ENCODE measurements at regions not wholly inside any gene's neighbourhood (a gene's known extent, or its start where the extent isn't known, plus 50 kb on each side); places are given as distances from the start of the nearest gene placed in this dataset.

DNA sequence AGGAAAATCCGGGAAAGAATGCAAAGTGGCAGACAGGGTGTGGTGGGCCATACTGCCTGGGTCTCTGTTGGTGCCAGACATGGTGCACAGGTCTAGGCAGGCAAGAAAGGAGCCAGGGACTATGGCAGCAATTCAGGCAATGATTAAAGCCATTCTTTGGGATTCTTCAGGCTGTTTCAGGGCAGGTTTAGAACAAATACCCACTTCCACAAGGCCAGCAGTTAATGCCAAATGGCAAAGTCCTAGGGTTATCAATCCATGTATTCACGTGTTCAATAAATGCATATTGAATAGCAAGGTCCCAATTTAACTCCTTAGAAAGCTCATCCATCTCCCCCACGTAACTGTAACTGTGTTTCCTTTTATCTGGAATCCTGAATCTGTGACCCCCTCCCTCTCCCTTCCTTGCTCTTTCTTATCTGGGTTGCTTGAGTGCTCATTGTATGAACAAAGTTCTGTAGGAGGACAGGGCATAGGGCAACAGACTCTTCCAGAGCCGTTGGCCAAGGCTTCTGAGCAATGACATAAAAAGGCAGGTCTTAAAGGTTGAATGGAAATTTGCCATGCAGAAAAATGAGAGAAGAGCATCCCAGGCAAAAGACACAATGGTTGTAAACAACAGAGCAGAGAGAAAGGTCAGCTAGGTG lies 146.8 kb upstream of the KLHL29 start:
- no peak for DNase-seq

DNA sequence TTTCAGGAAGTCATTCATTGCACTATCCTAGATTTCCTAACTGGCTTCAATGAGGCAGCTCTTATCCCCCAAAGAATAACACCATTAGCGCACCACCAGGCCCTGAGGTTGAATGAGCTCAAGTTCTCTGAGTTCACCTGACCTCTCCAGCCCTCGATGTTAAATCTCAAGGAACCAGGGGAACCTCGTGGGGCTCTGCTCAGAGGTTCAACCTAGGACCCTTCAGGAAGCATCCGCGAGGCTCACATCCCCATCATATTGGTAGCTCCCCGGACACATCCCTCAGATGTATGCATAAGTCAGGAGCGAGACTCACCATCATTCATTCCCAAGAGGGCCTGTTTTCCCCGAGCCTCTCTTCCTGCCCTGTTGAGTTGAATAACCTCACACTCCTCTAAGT lies 145.6 kb upstream of the KLHL29 start:
- no peak for DNase-seq

DNA sequence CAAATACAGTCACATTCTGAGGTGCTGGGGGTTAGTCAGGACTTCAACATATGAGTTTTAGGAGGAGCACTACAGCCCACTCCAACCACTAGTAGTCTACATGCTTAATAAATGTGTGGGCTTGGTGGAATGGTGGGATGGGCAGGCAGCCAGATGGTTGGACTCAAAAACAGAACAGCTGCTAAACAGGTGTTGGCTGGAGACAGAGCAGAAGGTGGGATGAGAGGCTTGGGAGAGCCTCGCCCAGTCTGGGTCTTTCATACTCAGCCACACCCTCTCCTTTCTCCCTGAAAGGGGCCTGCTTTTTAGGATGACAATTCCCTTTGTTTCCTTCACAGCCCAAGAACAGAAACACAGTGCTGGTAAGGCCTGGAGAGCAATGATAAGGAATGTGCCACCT lies 143.9 kb upstream of the KLHL29 start:
- DNase-seq, result no peak

DNA sequence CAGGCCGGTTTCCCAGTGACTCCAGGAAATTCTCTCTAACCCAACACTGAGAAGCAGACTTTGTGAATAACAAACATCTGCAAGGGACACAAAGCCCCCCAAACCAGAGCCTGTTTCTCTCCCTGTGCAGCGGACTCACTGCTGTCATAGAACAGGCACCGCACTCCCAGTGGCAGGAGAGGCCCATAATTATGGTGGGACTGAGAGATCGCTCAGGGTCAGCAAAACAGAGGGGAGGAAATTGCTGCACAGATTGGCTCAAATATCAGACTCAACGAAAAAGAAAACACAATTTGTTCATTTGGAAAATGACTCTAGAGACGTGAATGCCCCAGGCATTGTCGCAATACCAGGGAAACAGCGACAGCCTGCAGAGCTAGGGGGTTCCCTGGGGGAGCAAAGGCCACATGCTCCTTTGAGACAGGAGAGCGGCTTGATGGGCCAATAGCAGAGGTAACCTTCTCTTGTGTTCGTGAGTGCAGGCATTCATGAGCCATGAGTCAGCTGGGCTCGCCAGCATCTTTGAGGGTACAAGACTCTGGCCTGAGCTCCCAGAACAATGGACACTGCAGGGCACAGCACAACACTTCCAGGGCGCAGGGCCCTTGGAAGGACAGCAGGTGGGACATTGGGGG lies 143.3 kb upstream of the KLHL29 start:
- DNase-seq, result no peak

DNA sequence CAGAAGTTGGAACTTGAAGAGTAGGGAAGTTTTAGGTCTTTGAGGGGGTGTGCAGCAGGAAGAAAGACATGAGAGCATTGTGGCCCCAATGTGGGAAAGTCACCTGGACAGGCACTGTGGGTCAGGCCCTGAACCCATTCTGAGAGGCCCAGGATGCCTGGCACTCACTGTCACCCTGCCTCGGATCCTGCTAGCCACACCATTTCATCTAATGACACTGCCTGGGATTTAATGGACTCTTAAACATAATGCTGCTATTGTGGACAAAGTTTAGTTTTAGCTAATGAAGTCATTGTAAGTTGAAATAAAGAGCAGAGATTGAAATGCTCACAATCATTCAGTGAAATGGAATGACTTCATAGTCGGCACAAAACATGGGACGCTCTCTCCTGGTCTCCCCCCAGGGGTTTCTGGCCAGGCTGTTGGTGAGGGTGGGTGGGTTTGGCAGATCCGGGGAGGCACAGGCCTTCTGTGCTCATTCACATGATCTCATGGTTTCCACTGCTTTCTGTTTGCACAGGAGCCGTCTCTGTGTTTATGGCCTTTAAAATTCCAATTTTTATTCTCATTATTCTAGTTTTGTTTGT lies 141.8 kb upstream of the KLHL29 start:
- no peak for DNase-seq

DNA sequence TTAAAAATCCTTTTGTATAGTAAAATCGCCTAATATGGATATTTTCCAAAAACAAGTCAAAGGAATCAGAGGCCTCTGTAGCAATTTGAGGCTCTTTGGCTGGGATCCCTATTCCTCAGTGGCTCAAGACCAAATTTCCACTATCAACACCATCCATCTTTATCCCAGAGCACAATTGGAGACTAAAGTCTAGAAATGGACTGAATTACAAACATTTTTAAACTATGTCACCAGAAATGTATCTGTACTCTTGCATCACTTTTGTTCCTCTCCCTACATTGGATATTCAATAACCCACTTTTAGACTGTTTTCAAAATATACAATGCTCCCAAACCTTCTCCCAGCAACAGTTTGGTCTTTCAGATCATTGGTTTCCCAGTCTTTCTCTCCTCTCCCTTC lies 140.4 kb upstream of the KLHL29 start:
- DNase-seq, result no peak

DNA sequence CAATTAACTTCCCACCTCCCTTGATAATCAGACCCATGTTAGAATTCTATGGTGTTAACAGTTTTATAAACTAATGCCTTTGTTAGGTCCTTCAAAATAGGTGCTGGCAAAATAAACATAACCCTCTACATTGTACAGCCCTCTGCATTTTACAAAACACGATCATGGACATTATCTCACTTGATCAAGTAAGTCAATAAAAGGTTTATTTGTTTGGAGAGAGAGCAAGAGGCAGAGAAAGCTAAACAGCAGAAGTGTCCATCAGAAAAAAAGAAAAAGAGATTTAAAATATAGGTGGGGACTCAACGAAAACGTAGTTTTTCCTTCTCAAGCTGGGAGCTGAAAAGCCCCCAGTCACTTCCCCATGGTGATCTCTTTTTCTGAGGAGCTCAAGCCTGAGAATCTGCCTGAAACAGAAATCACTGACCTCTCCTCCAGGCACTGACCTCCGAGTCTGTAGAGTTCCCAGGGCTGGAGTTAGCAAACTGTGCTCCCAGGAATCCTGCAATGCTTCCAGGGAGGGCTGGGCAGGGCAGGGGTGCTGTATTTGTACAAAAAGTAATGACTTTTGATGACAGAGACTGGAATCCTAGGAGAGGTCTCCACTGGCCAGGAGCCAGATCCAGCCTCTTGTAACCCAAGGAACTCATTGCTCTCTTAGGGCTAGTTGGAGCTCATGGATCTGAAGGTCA lies 137.8 kb upstream of the KLHL29 start:
- DNase-seq, result no peak

DNA sequence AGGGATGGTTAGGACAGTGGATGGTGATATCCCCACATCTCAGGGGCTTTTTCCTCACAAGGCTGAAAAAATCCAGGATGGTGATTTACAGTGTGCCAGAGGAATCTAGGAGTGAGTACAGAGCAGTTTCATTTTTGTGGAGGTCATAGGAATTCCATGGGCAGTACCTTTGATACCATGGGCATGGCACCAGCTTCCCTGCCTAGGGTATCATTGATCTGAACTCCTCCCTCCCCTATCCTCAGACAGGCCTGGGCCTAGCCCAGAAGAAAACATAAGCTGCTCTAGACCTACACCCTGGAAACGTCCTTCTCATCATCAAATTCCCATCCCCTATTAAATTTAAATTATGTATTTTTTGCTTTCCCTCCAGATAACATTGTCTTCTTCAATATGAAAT lies 136.3 kb upstream of the KLHL29 start:
- DNase-seq, result no peak

DNA sequence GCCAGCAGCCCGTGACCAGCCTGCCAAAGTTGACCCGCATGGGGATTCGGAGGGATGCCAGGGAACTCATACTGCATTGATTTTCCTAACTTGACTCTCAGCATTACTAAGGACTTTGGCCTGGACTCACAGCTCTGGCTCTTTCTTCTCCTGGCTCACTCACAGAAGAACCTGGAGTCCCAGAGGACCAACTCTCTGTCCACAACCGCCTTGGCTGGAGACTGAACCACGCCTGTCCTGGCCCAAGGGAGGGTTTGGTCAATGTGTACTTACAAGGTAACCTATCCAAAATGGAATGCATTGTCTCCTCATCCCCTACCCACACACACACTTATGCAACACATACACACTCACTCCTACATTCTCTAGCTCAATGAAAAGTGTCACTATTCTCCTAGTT lies 135.6 kb upstream of the KLHL29 start:
- DNase-seq, result no peak

DNA sequence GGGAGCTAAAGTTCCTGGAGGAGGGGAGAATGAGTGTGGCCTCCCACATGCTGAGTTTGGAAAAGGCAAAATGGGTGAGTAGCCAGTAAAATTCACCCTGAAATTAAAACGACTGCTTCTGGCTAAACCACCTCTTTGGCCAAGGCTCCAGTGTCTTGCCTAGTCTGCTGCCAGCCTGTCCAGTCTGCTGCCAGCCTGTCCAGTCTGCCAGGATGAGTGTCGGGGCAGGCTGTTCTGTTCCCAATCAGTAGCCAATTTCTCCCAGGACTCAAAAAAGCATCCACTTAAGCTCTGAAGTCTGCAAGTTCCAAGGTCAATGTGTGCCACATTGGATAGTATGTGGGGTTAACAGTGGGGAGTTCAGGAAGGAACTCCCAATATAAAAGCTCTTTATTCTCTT lies 134.6 kb upstream of the KLHL29 start:
- no peak for DNase-seq

DNA sequence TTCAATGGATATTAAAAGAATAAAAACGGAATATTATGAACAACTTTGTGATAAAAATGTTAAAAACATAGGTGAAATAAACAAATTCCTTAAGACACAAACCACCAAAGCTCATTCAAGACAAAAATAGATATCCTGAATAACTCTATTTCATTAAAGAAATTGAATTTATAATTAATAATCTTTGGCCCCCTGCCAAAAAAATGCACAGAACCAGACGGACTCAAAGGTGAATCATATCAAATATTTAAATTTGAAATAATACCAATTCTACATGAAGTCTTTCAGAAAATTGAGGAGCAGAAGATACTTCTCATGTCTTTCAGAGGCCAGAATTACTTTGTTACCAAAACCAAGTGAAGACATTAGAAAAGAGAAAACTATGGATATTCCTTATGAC lies 128.3 kb upstream of the KLHL29 start:
- DNase-seq, result no peak

DNA sequence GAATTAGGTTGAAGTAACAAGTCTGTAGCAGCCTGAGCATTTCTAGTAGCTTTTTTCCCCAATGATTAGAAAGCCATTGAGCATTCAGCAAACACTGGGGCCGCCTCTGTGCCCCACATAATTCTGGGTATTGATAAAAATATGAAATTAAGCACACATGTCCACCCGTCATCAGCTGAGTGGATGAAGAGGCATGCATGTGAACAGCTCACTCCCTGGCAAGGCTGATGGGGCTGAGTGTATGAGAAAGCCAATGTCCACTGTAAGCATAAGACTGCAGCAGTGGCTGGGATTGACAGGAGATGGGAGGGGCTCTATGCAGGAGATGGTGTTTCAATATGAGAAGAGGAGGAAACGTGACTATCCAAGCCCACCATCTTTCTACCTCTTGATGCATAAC lies 124.4 kb upstream of the KLHL29 start:
- no peak for DNase-seq

DNA sequence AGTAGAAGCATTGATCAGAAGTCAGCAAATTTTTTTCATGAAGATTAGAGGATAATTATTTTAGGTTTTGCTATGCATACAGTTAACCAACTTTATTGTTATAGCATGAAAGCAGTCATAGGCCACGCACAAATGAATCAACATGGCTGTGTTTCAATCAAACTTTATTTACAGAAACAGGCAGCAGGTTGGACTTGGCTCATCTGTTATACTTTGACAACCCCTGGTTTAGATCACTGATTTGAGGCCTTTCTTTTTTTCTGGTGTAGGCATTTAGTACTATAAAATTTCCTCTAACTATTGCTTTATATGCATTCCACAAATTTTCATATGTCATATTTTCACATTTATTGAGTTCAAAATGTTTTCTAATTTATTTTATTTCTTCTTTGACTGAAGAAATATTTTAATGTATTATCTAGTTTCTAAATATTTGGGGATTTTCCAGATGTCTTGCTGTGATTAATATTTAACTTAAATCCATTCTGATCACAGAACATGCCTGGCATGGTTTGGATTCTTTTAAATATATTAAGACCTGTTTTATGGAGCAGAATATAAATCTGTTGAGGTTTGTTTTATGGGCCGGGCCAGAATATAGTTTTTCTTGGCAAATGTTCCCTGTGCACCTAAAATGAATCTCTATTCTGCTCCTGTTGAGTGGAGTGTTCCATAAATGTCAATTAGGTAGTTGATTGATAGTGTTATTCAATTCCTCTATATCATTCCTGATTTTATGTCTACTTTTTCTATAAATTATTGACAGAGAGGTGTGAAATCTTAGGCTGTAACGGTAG lies 116.3 kb upstream of the KLHL29 start:
- DNase-seq, result no peak

DNA sequence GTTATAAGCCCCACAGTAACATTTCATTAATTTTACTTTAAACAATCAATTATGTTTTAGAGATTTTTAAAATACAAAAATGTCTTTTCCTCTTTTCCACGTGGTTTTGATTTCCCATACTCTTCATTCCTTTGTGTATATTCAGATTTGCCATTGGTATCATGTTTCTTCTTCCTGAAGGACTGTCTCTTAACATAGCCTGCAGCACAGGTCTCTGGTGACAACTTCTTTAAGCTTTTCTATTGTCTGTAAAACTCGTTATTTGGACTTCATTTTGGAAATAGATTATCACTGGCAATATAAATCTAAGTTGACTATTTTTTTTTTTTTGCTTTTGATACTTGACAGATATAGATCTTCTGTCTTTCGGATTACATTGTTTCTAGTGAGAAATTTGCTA lies 115.2 kb upstream of the KLHL29 start:
- DNase-seq, result no peak

DNA sequence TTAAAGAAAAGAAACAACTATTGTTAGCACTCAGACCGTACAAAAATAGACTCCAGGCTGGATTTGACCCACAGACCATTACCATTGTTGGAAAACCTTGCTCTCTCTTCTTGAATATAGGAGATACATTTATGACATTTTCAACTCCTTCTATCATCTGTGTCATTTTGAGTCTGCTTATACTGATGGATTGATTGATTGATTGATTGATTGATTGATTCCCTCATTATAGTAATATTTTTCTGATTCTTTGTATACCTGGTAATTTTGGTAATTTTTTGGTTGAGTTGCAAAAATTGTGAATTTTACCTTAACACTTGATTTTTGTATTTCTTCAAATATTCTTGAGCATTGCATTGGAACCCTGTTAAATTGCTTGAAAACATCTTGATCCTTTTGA lies 114.2 kb upstream of the KLHL29 start:
- no peak for DNase-seq

DNA sequence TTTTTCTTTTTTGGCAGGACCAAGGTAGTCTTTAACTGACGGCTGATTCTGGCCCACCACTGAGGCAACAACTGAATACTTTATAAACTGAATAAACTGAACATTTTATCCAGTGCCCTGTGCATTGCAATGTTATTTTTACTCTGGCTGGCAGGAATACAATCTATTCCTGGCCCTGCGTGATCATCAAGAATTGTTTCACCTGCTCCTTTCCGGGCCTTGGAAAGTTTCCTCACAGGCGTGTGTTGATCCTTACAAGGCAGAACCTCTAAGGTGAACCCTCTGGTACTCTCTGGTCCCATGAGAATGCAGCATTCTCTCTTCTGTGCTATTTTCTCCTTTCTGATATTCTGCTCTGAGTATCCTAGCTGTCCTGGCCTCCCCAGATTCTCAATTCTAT lies 113.7 kb upstream of the KLHL29 start:
- DNase-seq, result no peak

DNA sequence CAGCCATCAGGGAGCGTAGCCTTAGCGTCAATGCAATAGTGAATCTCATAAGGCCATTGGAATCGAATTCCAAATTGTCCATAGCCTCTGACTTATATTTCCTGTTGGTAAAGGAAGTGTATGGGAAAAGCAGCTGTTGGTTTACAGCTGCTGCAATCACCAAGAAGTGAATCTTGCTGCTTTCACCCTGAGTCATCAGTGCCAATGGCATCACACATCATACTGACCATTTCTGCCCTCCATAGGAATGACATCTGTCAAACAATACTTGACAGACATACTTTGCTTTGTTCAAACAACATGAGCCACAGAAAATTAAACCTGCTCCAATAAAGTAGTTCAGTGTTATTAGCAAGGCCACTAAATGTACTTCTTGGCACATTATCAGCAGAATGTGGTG lies 111.2 kb upstream of the KLHL29 start:
- no peak for DNase-seq

DNA sequence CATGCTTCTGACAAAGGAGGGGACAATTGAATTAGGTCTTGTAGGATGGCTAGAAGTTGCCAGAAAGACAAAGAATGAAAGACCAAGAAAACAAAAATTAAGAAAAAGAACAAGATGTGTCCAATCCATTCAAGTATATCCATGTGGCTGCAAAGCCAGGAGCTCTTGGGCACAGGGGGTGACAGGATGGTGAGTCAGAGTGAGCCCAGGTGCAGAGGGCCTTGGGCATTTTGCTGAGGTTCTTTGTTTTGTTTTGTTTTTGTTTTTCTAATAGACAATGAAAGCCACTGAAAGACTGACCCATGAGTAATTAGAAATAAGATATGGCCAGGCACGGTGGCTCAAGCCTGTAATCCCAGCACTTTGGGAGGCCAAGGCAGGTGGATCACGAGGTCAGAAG lies 104.6 kb upstream of the KLHL29 start:
- no peak for DNase-seq

DNA sequence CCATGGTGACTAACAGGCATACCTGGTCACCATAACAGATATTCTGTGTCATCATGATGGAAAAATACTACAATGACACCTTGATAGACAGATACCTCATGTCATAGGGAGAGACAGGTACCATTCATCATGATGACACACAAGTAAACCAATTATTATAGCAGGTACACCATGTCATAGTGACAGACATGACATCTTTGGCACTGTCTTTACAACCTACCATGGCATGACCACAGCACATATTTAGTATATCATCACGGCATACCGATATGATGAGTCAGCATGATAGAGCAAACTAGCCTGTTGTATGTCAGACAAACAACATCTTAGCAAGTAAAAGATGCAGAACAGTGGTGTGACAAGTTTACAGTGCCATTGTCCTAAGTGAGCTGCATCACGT lies 101.3 kb upstream of the KLHL29 start:
- no peak for DNase-seq

DNA sequence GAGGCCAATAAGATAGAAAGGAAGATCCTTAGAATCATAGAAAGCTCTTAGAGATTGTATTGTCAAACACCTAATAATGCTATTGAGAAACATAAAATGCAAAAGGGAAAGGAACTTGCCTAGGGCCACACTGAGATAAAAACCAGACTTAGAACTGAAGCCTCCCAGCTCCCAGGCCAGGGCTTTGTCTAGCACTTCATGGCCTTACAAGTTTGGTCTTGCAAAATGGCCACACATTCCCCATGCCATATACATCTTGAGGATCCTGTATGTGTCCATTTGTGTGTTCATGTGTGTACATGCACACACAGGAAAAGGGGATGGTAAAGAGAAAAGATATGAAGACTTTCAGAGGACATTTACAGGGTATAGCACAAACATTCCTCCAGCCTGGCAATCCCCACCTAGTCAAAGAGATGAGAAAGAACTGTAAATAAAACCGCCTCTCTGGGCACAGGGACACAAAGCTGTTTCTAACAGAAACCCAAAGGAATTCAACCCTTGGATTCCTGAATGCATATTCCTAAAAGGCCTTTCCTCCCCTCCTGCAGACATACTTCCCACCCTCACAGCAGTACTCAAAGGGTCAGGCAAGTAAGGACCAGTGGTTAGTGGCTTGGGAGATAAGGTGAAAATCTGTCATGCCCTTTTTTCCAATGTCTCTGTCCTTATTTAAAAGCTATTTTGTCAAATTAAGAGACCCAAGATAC lies 99.7 kb upstream of the KLHL29 start:
- DNase-seq, result no peak

DNA sequence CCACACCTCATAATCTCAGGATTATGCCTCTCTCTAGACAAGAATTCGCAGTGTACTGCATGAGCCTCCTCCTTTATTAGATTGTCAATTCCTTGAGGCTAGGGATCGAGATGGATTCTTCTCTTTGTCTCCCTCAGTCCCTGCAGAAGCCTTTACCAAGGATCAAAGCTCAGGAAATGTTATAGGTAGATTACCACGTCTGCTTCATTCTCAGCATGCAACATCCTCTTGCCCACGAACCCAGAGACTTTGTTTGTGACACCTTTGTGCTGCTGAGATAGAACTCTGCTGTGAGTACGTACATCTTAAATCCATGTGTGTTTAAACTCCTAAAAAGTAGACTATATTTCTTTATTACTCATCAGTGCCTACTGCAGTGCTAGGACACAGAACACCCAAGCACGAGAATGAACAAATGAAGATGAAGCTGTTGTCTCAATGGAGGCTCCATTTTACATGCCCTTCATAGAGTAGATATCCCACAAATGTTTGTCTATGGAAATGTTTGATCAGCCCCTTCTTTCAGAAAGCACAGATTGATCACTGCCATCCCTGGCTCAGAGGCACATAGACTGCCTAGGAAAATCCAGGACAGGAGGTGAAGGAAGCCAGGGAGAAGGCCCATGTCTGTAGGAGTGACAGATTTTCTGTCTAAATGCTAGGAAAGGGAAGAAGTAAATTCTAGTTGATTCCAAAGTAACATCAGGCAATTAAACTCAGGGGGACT lies 98.8 kb upstream of the KLHL29 start:
- no peak for DNase-seq
